CD14-positive monocyte (primary cell): ENCODE measurements at regions not wholly inside any gene's neighbourhood (a gene's known extent, or its start where the extent isn't known, plus 50 kb on each side); places are given as distances from the start of the nearest gene placed in this dataset.

Experiments
- DNase-seq, 3 donors: peaks; one replicate each; pipeline ENCODE4 v3.0.0-alpha.2; 2011 to 2022
- H2AFZ ChIP-seq: 2 replicates; pipeline ENCODE4 v1.6.0; 2012; ENCODE audit warnings: mild to moderate bottlenecking, low read depth, low read length, inconsistent platforms; ENCODE audit not compliant: insufficient read depth, poor library complexity, severe bottlenecking
- H3K27ac ChIP-seq, 2 donors: 1 replicate in 1 of 2; 2 replicates in 1 of 2; pipeline ENCODE4 v1.5.1; 2012 to 2013; ENCODE audit warnings: low read length in 2 of 2, control low read depth in 1 of 2, inconsistent platforms in 1 of 2, low read depth in 1 of 2, mild to moderate bottlenecking in 1 of 2
- H3K27me3 ChIP-seq, 2 donors: one replicate each; pipeline versions ENCODE4 v1.6.0 to v1.6.1; 2011 to 2013; ENCODE audit warnings: low read length in 2 of 2; ENCODE audit not compliant: control insufficient read depth in 2 of 2, insufficient read depth in 2 of 2
- H3K36me3 ChIP-seq, 2 donors: replicated peaks in 1 of 2; 1 replicate in 1 of 2; 2 replicates in 1 of 2; pipeline versions ENCODE4 v1.5.1 to v1.6.1; 2012 to 2013; ENCODE audit warnings: low read length in 2 of 2, control low read depth in 1 of 2, inconsistent platforms in 1 of 2, mild to moderate bottlenecking in 1 of 2; ENCODE audit not compliant: insufficient read depth in 2 of 2, control insufficient read depth in 1 of 2
- H3K4me1 ChIP-seq, 2 donors: 1 replicate in 1 of 2; 2 replicates in 1 of 2; pipeline versions ENCODE4 v1.5.1 to v1.6.1; 2012 to 2013; ENCODE audit warnings: low read length in 2 of 2, control low read depth in 1 of 2, inconsistent platforms in 1 of 2, mild to moderate bottlenecking in 1 of 2, moderate library complexity in 1 of 2; ENCODE audit not compliant: insufficient read depth in 2 of 2, control insufficient read depth in 1 of 2
- H3K4me2 ChIP-seq: replicated peaks from 2 replicates; pipeline ENCODE3; 2012; ENCODE audit warnings: low read length, moderate library complexity, mild to moderate bottlenecking; ENCODE audit not compliant: poor library complexity, severe bottlenecking; ENCODE audit errors: extremely low read depth
- H3K4me3 ChIP-seq, 3 experiments: fragments of 200-600 bp in 1 of 3; sonication (generic) in 1 of 3; replicated peaks in 1 of 3; 1 replicate in 2 of 3; 2 replicates in 1 of 3; pipeline ENCODE4 v1.5.1; 2011 to 2013; ENCODE audit warnings: low read length in 3 of 3, mild to moderate bottlenecking in 3 of 3, control low read depth in 2 of 3, low read depth in 2 of 3, inconsistent platforms in 1 of 3, moderate library complexity in 1 of 3
- H3K79me2 ChIP-seq: 2 replicates; pipeline ENCODE4 v1.6.0; 2012; ENCODE audit warnings: mild to moderate bottlenecking, control low read depth, inconsistent platforms, low read length, moderate library complexity; ENCODE audit not compliant: insufficient read depth
- H3K9ac ChIP-seq: 2 replicates; pipeline ENCODE4 v1.6.0; 2017; ENCODE audit warnings: low read length, mild to moderate bottlenecking; ENCODE audit not compliant: insufficient read depth, poor library complexity, severe bottlenecking
- H3K9me3 ChIP-seq, 2 donors: replicated peaks in 1 of 2; 1 replicate in 1 of 2; 2 replicates in 1 of 2; pipeline versions ENCODE4 v1.5.1 to v1.6.1; 2012 to 2013; ENCODE audit warnings: low read length in 2 of 2, control low read depth in 1 of 2; ENCODE audit not compliant: control insufficient read depth in 1 of 2, insufficient read depth in 1 of 2
- H4K20me1 ChIP-seq: 2 replicates; pipeline ENCODE4 v1.6.0; 2012; ENCODE audit warnings: mild to moderate bottlenecking, low read length, control low read depth, moderate library complexity; ENCODE audit not compliant: insufficient read depth
- H3K27ac Mint-ChIP-seq, 7 donors: one replicate each; pipeline ENCODE4 v1.8.0; 2020; ENCODE audit warnings: mild to moderate bottlenecking in 7 of 7, mixed read lengths in 7 of 7, moderate library complexity in 6 of 7, inconsistent platforms in 2 of 7
- H3K27me3 Mint-ChIP-seq, 3 donors: one replicate each; pipeline ENCODE4 v1.8.0; 2021 to 2022; ENCODE audit warnings: low read depth in 3 of 3, mild to moderate bottlenecking in 3 of 3, mixed read lengths in 3 of 3, moderate library complexity in 3 of 3, inconsistent platforms in 1 of 3
- H3K36me3 Mint-ChIP-seq, 2 donors: one replicate each; pipeline ENCODE4 v1.8.0; 2020; ENCODE audit warnings: mixed read lengths in 2 of 2, inconsistent platforms in 1 of 2, mild to moderate bottlenecking in 1 of 2
- H3K4me1 Mint-ChIP-seq: one replicate; pipeline ENCODE4 v1.8.0; 2020; ENCODE audit warnings: mild to moderate bottlenecking, mixed read lengths
- H3K4me3 Mint-ChIP-seq, 2 donors: one replicate each; pipeline ENCODE4 v1.8.0; 2020; ENCODE audit warnings: mild to moderate bottlenecking in 2 of 2, mixed read lengths in 2 of 2, moderate library complexity in 1 of 2
- H3K9me3 Mint-ChIP-seq, 7 donors: one replicate each; pipeline ENCODE4 v1.8.0; 2020 to 2022; ENCODE audit warnings: mixed read lengths in 7 of 7, mild to moderate bottlenecking in 6 of 7, moderate library complexity in 6 of 7, inconsistent platforms in 2 of 7
- WGBS: methylation state at CpG from one replicate; pipeline ENCODE4 v1.1.5; 2013; ENCODE audit warnings: missing lambda C conversion rate; ENCODE audit not compliant: insufficient coverage; 5-methylcytosine and 5-hydroxymethylcytosine counted together
- intact Hi-C, 2 donors: fragments of 100-400 bp; cut with micrococcal nuclease; formaldehyde crosslinking; loops; one replicate each; pipeline versions ENCODE4 v1.15.0 to v1.15.1; 2023
- TF ChIP-seq, protein P1 (sequence below): fragments of 200-600 bp; IDR thresholded peaks from one replicate; pipeline ENCODE4 v1.8.0; 2022; ENCODE audit warnings: antibody characterized with exemption, mild to moderate bottlenecking

DNA sequence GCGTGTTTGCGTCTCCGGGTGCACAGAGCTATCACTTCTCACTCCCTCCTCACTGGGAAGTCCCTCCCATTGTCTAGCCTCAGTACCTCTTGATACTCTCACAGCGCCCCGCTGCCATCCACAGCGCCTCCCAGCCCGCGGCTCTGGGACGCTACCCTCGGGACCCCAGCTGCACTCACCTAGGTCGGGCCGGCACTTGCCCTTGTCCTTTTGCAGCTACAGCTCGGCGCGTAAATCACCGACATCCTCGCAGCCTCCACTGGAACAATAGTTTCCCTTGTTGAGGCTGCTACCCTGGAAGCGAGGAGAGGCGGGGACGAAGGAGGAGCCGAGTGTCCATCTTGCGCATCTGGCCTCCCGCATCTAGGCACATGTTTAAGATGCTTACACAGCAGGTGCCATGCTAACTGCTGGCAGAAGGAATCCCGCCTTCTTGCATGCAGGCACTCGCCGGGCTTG, 269.5 kb upstream of the HSFY2 start:
- Mint-ChIP-seq H3K4me1 (no peaks in the 10 kb centered on the region), H3K9me3 (peaks cover 0 to 19% (median 0%) of the 10 kb centered on the region in 7 donors)
- 95% methylated on average over 18 of the region's 26 CpGs for WGBS

DNA sequence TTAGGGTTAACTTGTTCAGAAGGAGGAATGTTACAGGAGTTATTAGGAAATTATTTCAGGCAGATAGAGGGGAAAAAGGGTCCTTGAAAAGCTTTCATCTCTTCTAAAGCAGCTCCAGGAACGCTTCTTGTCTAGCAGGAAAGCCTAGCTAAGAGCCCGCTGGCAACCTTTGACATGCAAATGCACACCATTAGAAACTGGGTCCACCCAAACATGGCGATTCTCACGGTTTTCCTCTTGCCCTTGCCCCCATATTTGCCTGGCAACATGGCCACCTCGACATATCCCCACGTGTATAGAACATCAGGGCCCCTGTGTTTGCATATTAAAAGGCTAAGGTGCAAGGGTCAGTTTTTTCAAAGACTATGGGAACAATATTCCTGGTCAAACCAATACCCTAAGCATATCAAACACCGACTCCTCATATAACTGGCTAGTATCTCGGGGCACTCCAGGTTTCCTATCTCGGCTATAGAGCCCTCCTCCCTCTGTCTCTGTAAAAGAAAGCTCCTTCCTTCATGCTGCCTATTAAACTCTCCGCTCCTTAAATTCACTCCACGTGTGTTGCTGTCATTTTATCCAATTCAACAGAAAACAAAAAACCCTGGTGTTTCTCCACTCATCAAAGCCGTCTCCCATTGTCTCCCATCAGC, 268.9 kb upstream of the HSFY2 start:
- Mint-ChIP-seq H3K4me1 (no peaks in the 10 kb centered on the region), H3K27ac (no peak overlapping the region), H3K9me3 (peaks cover 0 to 17% (median 0%) of the 10 kb centered on the region in 7 donors), H3K4me3 (no peak overlapping the region), H3K36me3 (peaks cover 0 to 20% of the 10 kb centered on the region in 2 donors), H3K27me3 (peaks cover 0 to 1% (median 0%) of the 10 kb centered on the region in 3 donors)
- peaks cover 0 to 4% of the 10 kb centered on the region in 2 donors for H3K9me3 ChIP-seq
- no peak overlapping the region for H3K9ac ChIP-seq
- H4K20me1 ChIP-seq: no peaks in the 10 kb centered on the region
- no peak for DNase-seq
- no peak overlapping the region for H3K4me3 ChIP-seq
- H3K36me3 ChIP-seq: no peaks in the 10 kb centered on the region
- H3K4me2 ChIP-seq: no peak overlapping the region
- intact Hi-C loops: no loop called here
- H3K27ac ChIP-seq: no peak overlapping the region
- no peaks in the 10 kb centered on the region for H3K4me1 ChIP-seq
- H3K79me2 ChIP-seq: no peaks in the 10 kb centered on the region
- TF ChIP-seq, protein P1, sequence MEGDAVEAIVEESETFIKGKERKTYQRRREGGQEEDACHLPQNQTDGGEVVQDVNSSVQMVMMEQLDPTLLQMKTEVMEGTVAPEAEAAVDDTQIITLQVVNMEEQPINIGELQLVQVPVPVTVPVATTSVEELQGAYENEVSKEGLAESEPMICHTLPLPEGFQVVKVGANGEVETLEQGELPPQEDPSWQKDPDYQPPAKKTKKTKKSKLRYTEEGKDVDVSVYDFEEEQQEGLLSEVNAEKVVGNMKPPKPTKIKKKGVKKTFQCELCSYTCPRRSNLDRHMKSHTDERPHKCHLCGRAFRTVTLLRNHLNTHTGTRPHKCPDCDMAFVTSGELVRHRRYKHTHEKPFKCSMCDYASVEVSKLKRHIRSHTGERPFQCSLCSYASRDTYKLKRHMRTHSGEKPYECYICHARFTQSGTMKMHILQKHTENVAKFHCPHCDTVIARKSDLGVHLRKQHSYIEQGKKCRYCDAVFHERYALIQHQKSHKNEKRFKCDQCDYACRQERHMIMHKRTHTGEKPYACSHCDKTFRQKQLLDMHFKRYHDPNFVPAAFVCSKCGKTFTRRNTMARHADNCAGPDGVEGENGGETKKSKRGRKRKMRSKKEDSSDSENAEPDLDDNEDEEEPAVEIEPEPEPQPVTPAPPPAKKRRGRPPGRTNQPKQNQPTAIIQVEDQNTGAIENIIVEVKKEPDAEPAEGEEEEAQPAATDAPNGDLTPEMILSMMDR: no peak
- no peak overlapping the region for H2AFZ ChIP-seq
- H3K27me3 ChIP-seq: no peaks in the 10 kb centered on the region
- WGBS: 92% methylated on average over 3 of the region's 12 CpGs

More for the DNA sequence above, 269.5 kb upstream of the HSFY2 start:
- H3K27me3 Mint-ChIP-seq: peaks cover 0 to 1% (median 0%) of the 10 kb centered on the region in 3 donors
- H3K9ac ChIP-seq: no peak overlapping the region
- H3K4me1 ChIP-seq: no peaks in the 10 kb centered on the region
- H3K36me3 Mint-ChIP-seq: peaks cover 0 to 20% of the 10 kb centered on the region in 2 donors
- H3K27me3 ChIP-seq: no peaks in the 10 kb centered on the region
- H3K4me3 ChIP-seq: no peak overlapping the region
- no peak overlapping the region for H3K27ac ChIP-seq
- no peak for DNase-seq
- H3K27ac Mint-ChIP-seq: no peak overlapping the region
- peaks cover 0 to 8% of the 10 kb centered on the region in 2 donors for H3K9me3 ChIP-seq
- H3K79me2 ChIP-seq: no peaks in the 10 kb centered on the region
- no peak overlapping the region for H3K4me3 Mint-ChIP-seq
- no peak overlapping the region for H3K4me2 ChIP-seq
- H2AFZ ChIP-seq: no peak overlapping the region
- no peaks in the 10 kb centered on the region for H4K20me1 ChIP-seq
- no peaks in the 10 kb centered on the region for H3K36me3 ChIP-seq
- TF ChIP-seq, protein P1: no peak
- intact Hi-C loops: no loop called here
